ENCODE measurements at regions not wholly inside any gene's neighbourhood (a gene's known extent, or its start where the extent isn't known, plus 50 kb on each side); places are given as distances from the start of the nearest gene placed in this dataset.

- DNase-seq = no peak
Observed at GRCh38 chr7:91323626-91324158, 59.5 kb downstream of the FZD1 start.

- DNase-seq = no peak
Observed at GRCh38 chr7:91324663-91325062, 60.4 kb downstream of the FZD1 start.

GRCh38 chr7:91325726-91326125 is 61.5 kb downstream of the FZD1 start:
- peak; percentile 72 for DNase-seq

- peak; percentile 19 for DNase-seq
Observed at GRCh38 chr7:91326516-91327199, 62.4 kb downstream of the FZD1 start.

- no peak for DNase-seq
Observed at GRCh38 chr7:91327346-91327745, 63.1 kb downstream of the FZD1 start.

- no peak for DNase-seq
Observed at GRCh38 chr7:91329571-91329970, 65.3 kb downstream of the FZD1 start.

- no peak for DNase-seq
Observed at GRCh38 chr7:91330191-91330808, 66.1 kb downstream of the FZD1 start.

- no peak for DNase-seq
Observed at GRCh38 chr7:91330866-91331265, 66.6 kb downstream of the FZD1 start.

GRCh38 chr7:91336106-91336505 is 71.9 kb downstream of the FZD1 start:
- no peak for DNase-seq

- DNase-seq = no peak
Observed at GRCh38 chr7:91338226-91339020, 74.2 kb downstream of the FZD1 start.

GRCh38 chr7:91342346-91342745 is 78.1 kb downstream of the FZD1 start:
- DNase-seq = no peak

GRCh38 chr7:91343420-91343960 is 79.3 kb downstream of the FZD1 start:
- no peak for DNase-seq

GRCh38 chr7:91343996-91344629 is 79.9 kb downstream of the FZD1 start:
- DNase-seq = no peak

- no peak for DNase-seq
Observed at GRCh38 chr7:91344911-91345310, 80.7 kb downstream of the FZD1 start.

- DNase-seq = no peak
Observed at GRCh38 chr7:91345449-91345848, 81.2 kb downstream of the FZD1 start.

- DNase-seq = no peak
Observed at GRCh38 chr7:91346426-91346825, 82.2 kb downstream of the FZD1 start.

- DNase-seq = no peak
Observed at GRCh38 chr7:91347290-91347689, 83.1 kb downstream of the FZD1 start.

- DNase-seq = no peak
Observed at GRCh38 chr7:91348711-91349110, 84.5 kb downstream of the FZD1 start.

- DNase-seq = no peak
Observed at GRCh38 chr7:91351374-91351773, 87.1 kb downstream of the FZD1 start.

- DNase-seq = no peak
Observed at GRCh38 chr7:91352091-91352490, 87.9 kb downstream of the FZD1 start.

- no peak for DNase-seq
Observed at GRCh38 chr7:91353848-91354247, 89.6 kb downstream of the FZD1 start.

GRCh38 chr7:91355695-91356435 is 91.6 kb downstream of the FZD1 start:
- no peak for DNase-seq

All from KG1 (cell line).